K562 (cell line): ENCODE measurements at regions not wholly inside any gene's neighbourhood (a gene's known extent, or its start where the extent isn't known, plus 50 kb on each side); places are given as distances from the start of the nearest gene placed in this dataset.

Source experiments
- ATAC-seq: fragments of 200-7000 bp; cut with Tn5 transposase; 3 replicates; pipeline ENCODE4 v1.9.1; 2020; ENCODE audit warnings: moderate library complexity
- BruUV-seq: library from RNA; stranded (reverse); fragments of 400-500 nt; replicated peaks from 2 replicates; lab custom pipeline; 2021; lab: Mats Ljungman, UMichigan
- CTCF ChIA-PET: fragments of 300-600 bp; formaldehyde crosslinking; extraction: SDS; loops from one replicate; lab custom pipeline; 2021; ENCODE audit warnings: low intra/inter-chr PET ratio; lab: Yijun Ruan, JAX
- POLR2A ChIA-PET: fragments of 300-600, 350-650 bp; sonication (Branson Sonifier 250); formaldehyde crosslinking; extraction: SDS; loops from one replicate; lab custom pipeline; 2021; ENCODE audit warnings: antibody characterized with exemption, inconsistent platforms; lab: Yijun Ruan, JAX
- DNase-seq, 4 experiments: peaks; one replicate each; pipeline versions ENCODE4 v3.0.0 to v3.0.0-alpha.2; 2011 to 2018; ENCODE audit warnings: low spot score in 3 of 4, mixed read lengths in 3 of 4; ENCODE audit errors: extremely low read depth in 1 of 4
- FAIRE-seq: peaks from 2 replicates; lab custom pipeline; 2011; peaks lifted over from hg19 to GRCh38; lab: Jason Lieb, UNC
- H2AFZ ChIP-seq: 2 replicates; pipeline ENCODE4 v1.6.0; 2011; ENCODE audit warnings: low read depth, low read length, control low read depth, inconsistent platforms
- H3K27ac ChIP-seq: fragments of 200-600 bp; 3 replicates; pipeline ENCODE4 v1.8.0; 2011; ENCODE audit warnings: low read depth, mild to moderate bottlenecking, control low read depth, inconsistent platforms, low read length, moderate library complexity, mixed read lengths; ENCODE audit errors: extremely low read depth
- H3K27me3 ChIP-seq, 2 experiments: fragments of 300-600 bp in 1 of 2; 2 replicates in 1 of 2; 3 replicates in 1 of 2; pipeline versions ENCODE4 v1.6.0 to v1.8.0; 2011; ENCODE audit warnings: inconsistent platforms in 2 of 2, low read length in 2 of 2, mild to moderate bottlenecking in 1 of 2, mixed read lengths in 1 of 2, moderate library complexity in 1 of 2; ENCODE audit not compliant: control insufficient read depth in 2 of 2, insufficient read depth in 2 of 2
- H3K36me3 ChIP-seq: fragments of 300-600 bp; 3 replicates; pipeline ENCODE4 v1.8.0; 2011; ENCODE audit warnings: mild to moderate bottlenecking, low read length, inconsistent platforms; ENCODE audit not compliant: control insufficient read depth, insufficient read depth
- H3K4me1 ChIP-seq, 2 experiments: fragments of 200-600 bp in 1 of 2; replicated peaks in 1 of 2; 2 replicates in 1 of 2; 3 replicates in 1 of 2; pipeline versions ENCODE4 v1.5.1 to v1.8.0; 2011; ENCODE audit warnings: inconsistent platforms in 2 of 2, low read length in 2 of 2, mild to moderate bottlenecking in 1 of 2, mixed read lengths in 1 of 2, moderate library complexity in 1 of 2; ENCODE audit not compliant: control insufficient read depth in 2 of 2, insufficient read depth in 2 of 2
- H3K4me2 ChIP-seq: 2 replicates; pipeline ENCODE4 v1.6.1; 2011; ENCODE audit warnings: low read length, control low read depth, inconsistent platforms, mixed read lengths; ENCODE audit not compliant: insufficient read depth
- H3K4me3 ChIP-seq: fragments of 200-600 bp; sonication (generic), shearing (Covaris generic); 2 replicates; pipeline ENCODE4 v1.5.1; 2016; ENCODE audit warnings: control low read depth, inconsistent platforms
- H3K79me2 ChIP-seq: fragments of 200-600 bp; 3 replicates; pipeline ENCODE4 v1.8.0; 2011; ENCODE audit warnings: low read length, inconsistent platforms; ENCODE audit not compliant: control insufficient read depth, insufficient read depth
- H3K9ac ChIP-seq, 2 experiments: 2 replicates each; pipeline versions ENCODE4 v1.6.0 to v1.6.1; 2011; ENCODE audit warnings: low read depth in 2 of 2, low read length in 2 of 2, control low read depth in 1 of 2, inconsistent platforms in 1 of 2, mild to moderate bottlenecking in 1 of 2, mixed read lengths in 1 of 2; ENCODE audit not compliant: insufficient read depth in 1 of 2
- H3K9me1 ChIP-seq: one replicate; pipeline ENCODE4 v1.6.0; 2011; ENCODE audit warnings: inconsistent platforms, mild to moderate bottlenecking, low read length, moderate library complexity; ENCODE audit not compliant: control insufficient read depth, insufficient read depth
- H3K9me3 ChIP-seq: replicated peaks from 2 replicates; pipeline ENCODE4 v1.5.1; 2011; ENCODE audit warnings: low read depth, low read length, inconsistent platforms; ENCODE audit not compliant: control insufficient read depth, insufficient read depth
- H4K20me1 ChIP-seq: replicated peaks from 2 replicates; pipeline ENCODE4 v1.6.1; 2011; ENCODE audit warnings: low read length, inconsistent platforms, mixed read lengths; ENCODE audit not compliant: control insufficient read depth, insufficient read depth
- FIP1L1 ChIP-seq: fragments of 200-400 bp; formaldehyde crosslinking; IDR thresholded peaks from 2 replicates; pipeline ENCODE4 v1.6.1; 2018; ENCODE audit warnings: mild to moderate bottlenecking, low read depth, low read length; ENCODE audit not compliant: poor library complexity, severe bottlenecking
- NUFIP1 ChIP-seq: fragments of 450-650 bp; IDR thresholded peaks from 2 replicates; pipeline ENCODE4 v1.6.1; 2018; ENCODE audit not compliant: partially characterized antibody
- PHTF2 ChIP-seq: fragments of 250-450 bp; sonication (Bioruptor Pico); IDR thresholded peaks from 2 replicates; pipeline ENCODE4 v1.5.0; 2021; ENCODE audit warnings: mild to moderate bottlenecking
- SETDB1 ChIP-seq: IDR thresholded peaks from one replicate; pipeline ENCODE4 v1.6.1; 2012; ENCODE audit warnings: low read length, control low read depth, inconsistent platforms
- TCF7L2 ChIP-seq: fragments of 150-350 bp; IDR thresholded peaks from 2 replicates; pipeline ENCODE4 v1.6.1; 2016; ENCODE audit warnings: low read depth, mild to moderate bottlenecking, low read length, moderate library complexity
- ZBTB8A ChIP-seq: fragments of 450-650 bp; IDR thresholded peaks from 2 replicates; pipeline ENCODE4 v1.6.1; 2018; ENCODE audit warnings: mild to moderate bottlenecking, moderate library complexity; ENCODE audit not compliant: partially characterized antibody
- ZNF282 ChIP-seq: sonication (generic); formaldehyde crosslinking; IDR thresholded peaks from 2 replicates; pipeline ENCODE4 v1.8.1; 2023; ENCODE audit warnings: missing genetic modification reagents
- ZNF3 ChIP-seq: fragments of 250-450 bp; sonication (Bioruptor Pico); IDR thresholded peaks from 2 replicates; pipeline ENCODE4 v1.5.0; 2021; ENCODE audit warnings: mild to moderate bottlenecking, moderate library complexity
- ZNF347 ChIP-seq: fragments of 450-650 bp; formaldehyde crosslinking; IDR thresholded peaks from 2 replicates; pipeline ENCODE4 v1.4.0; 2020; ENCODE audit warnings: low read depth, mild to moderate bottlenecking, moderate library complexity
- ZNF584 ChIP-seq: fragments of 200-800 bp; sonication (Bioruptor generic); IDR thresholded peaks from 2 replicates; pipeline ENCODE4 v1.6.1; 2016; ENCODE audit warnings: low read depth, mild to moderate bottlenecking, missing genetic modification characterization, missing compliant biosample characterization
- WGBS: fragments of 100-300 bp; shearing (Covaris generic); methylation state at CpG from one replicate; pipeline ENCODE4 v1.1.6; 2016; ENCODE audit warnings: low coverage, mixed read lengths; ENCODE audit not compliant: insufficient coverage; ENCODE audit errors: missing lambda C conversion rate; 5-methylcytosine and 5-hydroxymethylcytosine counted together
- in situ Hi-C: fragments of 300-500 bp; cut with MboI; formaldehyde crosslinking; loops from 4 replicates; pipeline ENCODE4 v1.15.0; 2018; ENCODE audit warnings: inconsistent platforms, mixed read lengths
- intact Hi-C: fragments of 100-400 bp; cut with micrococcal nuclease; formaldehyde crosslinking; loops from 2 replicates; pipeline ENCODE4 v1.14.2; 2022
- TF ChIP-seq, protein P1 (sequence below), 2 experiments: fragments of 450-650 bp in 1 of 2; IDR thresholded peaks; 2 replicates each; pipeline ENCODE4 v1.6.1; 2011 to 2017; ENCODE audit warnings: low read depth in 2 of 2, antibody characterized with exemption in 1 of 2, borderline replicate concordance in 1 of 2, low read length in 1 of 2, mild to moderate bottlenecking in 1 of 2, mixed read lengths in 1 of 2; ENCODE audit not compliant: control insufficient read depth in 1 of 2
- TF ChIP-seq, protein P2 (sequence below): fragments of 250-450 bp; sonication (Bioruptor Pico); IDR thresholded peaks from 2 replicates; pipeline ENCODE4 v1.4.0; 2020
- TF ChIP-seq, protein P3 (sequence below), 3 experiments: fragments of 200-800 bp in 1 of 3; sonication (Bioruptor generic) in 1 of 3; sonication (generic) in 1 of 3; formaldehyde crosslinking in 1 of 3; IDR thresholded peaks; 2 replicates each; pipeline versions ENCODE4 v1.6.1 to v1.8.0; 2016 to 2022; ENCODE audit warnings: mild to moderate bottlenecking in 2 of 3, missing compliant biosample characterization in 2 of 3, missing genetic modification characterization in 2 of 3, missing genetic modification reagents in 1 of 3

DNA sequence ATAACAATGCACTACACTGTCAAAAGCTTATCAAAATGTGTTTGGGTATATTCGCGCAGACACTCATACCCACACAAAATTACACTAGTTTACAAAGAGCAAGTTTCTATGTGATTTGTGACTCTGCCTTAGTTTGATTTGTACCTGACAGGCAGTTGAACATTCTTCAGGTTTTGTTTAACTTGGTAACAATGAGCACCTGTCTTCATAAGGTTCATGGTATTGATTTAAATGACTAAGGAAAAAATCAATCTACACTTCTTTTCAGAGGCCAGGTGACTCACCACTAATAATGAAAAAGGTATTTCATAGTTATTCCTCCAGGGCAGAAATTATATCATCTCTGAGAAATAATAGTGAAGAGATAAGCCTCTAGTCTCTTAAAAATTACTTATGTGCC is 1114.6 kb upstream of the AGA start:
- in situ Hi-C loops (no loop called here), intact Hi-C loops (no loop called here)
- no peaks in the 10 kb centered on the region for H3K36me3 ChIP-seq
- no peaks in the 10 kb centered on the region for H3K9me3 ChIP-seq
- H3K4me1 ChIP-seq, result no peaks in the 10 kb centered on the region
- DNase-seq, result no peak
- H3K9ac ChIP-seq, result no peak overlapping the region
- no peak overlapping the region for H3K27ac ChIP-seq
- POLR2A ChIA-PET, result no interaction called here
- no peak overlapping the region for H3K4me3 ChIP-seq
- no peak for FAIRE-seq
- H2AFZ ChIP-seq, result no peak overlapping the region
- 0% methylated on average over 2 of the region's 2 CpGs for WGBS
- BruUV-seq, result no TSS peak
- no peak for ATAC-seq
- H4K20me1 ChIP-seq, result no peaks in the 10 kb centered on the region
- H3K9me1 ChIP-seq, result no peaks in the 10 kb centered on the region
- no peaks in the 10 kb centered on the region for H3K79me2 ChIP-seq
- H3K27me3 ChIP-seq, result no peaks in the 10 kb centered on the region
- no peak overlapping the region for H3K4me2 ChIP-seq
- CTCF ChIA-PET, result no interaction called here
- no peak for TF ChIP-seq NUFIP1
- no peak for TF ChIP-seq ZBTB8A
- TF ChIP-seq ZNF3 (CRISPR knock-in tag), result no peak
- TF ChIP-seq, protein P1, sequence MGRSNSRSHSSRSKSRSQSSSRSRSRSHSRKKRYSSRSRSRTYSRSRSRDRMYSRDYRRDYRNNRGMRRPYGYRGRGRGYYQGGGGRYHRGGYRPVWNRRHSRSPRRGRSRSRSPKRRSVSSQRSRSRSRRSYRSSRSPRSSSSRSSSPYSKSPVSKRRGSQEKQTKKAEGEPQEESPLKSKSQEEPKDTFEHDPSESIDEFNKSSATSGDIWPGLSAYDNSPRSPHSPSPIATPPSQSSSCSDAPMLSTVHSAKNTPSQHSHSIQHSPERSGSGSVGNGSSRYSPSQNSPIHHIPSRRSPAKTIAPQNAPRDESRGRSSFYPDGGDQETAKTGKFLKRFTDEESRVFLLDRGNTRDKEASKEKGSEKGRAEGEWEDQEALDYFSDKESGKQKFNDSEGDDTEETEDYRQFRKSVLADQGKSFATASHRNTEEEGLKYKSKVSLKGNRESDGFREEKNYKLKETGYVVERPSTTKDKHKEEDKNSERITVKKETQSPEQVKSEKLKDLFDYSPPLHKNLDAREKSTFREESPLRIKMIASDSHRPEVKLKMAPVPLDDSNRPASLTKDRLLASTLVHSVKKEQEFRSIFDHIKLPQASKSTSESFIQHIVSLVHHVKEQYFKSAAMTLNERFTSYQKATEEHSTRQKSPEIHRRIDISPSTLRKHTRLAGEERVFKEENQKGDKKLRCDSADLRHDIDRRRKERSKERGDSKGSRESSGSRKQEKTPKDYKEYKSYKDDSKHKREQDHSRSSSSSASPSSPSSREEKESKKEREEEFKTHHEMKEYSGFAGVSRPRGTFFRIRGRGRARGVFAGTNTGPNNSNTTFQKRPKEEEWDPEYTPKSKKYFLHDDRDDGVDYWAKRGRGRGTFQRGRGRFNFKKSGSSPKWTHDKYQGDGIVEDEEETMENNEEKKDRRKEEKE (IDR thresholded peaks at IDR 0.05; ENCODE audit: borderline replicate concordance in 1 of 2, control insufficient read depth in 1 of 2, low read depth in 2 of 2, low read length in 1 of 2), result no peak
- TF ChIP-seq, protein P2, sequence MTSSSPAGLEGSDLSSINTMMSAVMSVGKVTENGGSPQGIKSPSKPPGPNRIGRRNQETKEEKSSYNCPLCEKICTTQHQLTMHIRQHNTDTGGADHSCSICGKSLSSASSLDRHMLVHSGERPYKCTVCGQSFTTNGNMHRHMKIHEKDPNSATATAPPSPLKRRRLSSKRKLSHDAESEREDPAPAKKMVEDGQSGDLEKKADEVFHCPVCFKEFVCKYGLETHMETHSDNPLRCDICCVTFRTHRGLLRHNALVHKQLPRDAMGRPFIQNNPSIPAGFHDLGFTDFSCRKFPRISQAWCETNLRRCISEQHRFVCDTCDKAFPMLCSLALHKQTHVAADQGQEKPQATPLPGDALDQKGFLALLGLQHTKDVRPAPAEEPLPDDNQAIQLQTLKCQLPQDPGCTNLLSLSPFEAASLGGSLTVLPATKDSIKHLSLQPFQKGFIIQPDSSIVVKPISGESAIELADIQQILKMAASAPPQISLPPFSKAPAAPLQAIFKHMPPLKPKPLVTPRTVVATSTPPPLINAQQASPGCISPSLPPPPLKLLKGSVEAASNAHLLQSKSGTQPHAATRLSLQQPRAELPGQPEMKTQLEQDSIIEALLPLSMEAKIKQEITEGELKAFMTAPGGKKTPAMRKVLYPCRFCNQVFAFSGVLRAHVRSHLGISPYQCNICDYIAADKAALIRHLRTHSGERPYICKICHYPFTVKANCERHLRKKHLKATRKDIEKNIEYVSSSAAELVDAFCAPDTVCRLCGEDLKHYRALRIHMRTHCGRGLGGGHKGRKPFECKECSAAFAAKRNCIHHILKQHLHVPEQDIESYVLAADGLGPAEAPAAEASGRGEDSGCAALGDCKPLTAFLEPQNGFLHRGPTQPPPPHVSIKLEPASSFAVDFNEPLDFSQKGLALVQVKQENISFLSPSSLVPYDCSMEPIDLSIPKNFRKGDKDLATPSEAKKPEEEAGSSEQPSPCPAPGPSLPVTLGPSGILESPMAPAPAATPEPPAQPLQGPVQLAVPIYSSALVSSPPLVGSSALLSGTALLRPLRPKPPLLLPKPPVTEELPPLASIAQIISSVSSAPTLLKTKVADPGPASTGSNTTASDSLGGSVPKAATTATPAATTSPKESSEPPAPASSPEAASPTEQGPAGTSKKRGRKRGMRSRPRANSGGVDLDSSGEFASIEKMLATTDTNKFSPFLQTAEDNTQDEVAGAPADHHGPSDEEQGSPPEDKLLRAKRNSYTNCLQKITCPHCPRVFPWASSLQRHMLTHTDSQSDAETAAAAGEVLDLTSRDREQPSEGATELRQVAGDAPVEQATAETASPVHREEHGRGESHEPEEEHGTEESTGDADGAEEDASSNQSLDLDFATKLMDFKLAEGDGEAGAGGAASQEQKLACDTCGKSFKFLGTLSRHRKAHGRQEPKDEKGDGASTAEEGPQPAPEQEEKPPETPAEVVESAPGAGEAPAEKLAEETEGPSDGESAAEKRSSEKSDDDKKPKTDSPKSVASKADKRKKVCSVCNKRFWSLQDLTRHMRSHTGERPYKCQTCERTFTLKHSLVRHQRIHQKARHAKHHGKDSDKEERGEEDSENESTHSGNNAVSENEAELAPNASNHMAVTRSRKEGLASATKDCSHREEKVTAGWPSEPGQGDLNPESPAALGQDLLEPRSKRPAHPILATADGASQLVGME, result no peak
- TF ChIP-seq SETDB1, result no peak
- TF ChIP-seq ZNF347 (CRISPR knock-in tag), result no peak
- TF ChIP-seq ZNF584 (CRISPR knock-in tag), result no peak
- TF ChIP-seq, protein P3, sequence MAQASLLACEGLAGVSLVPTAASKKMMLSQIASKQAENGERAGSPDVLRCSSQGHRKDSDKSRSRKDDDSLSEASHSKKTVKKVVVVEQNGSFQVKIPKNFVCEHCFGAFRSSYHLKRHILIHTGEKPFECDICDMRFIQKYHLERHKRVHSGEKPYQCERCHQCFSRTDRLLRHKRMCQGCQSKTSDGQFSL (CRISPR knock-in tag; IDR thresholded peaks at IDR 0.05), result no peak
- TF ChIP-seq, protein P3 (tag; IDR thresholded peaks at IDR 0.05), result no peak
- TF ChIP-seq FIP1L1, result no peak
- no peak for TF ChIP-seq ZNF282 (CRISPR knock-in tag)
- no peak for TF ChIP-seq PHTF2 (CRISPR knock-in tag)
- TF ChIP-seq TCF7L2, result no peak
